Skeletal muscle tissue (tissue), 3 donors: ENCODE measurements at regions not wholly inside any gene's neighbourhood (a gene's known extent, or its start where the extent isn't known, plus 50 kb on each side); places are given as distances from the start of the nearest gene placed in this dataset.

Experiments used
- H3K27ac ChIP-seq: one replicate; pipeline ENCODE4 v1.7.0; 2013; ENCODE audit warnings: mild to moderate bottlenecking, low read depth, low read length, inconsistent platforms
- H3K27me3 ChIP-seq, 3 donors: one replicate each; pipeline ENCODE4 v1.7.0; 2013; ENCODE audit warnings: low read length in 3 of 3; ENCODE audit not compliant: control insufficient read depth in 3 of 3, insufficient read depth in 3 of 3
- H3K36me3 ChIP-seq, 3 donors: one replicate each; pipeline ENCODE4 v1.7.0; 2013; ENCODE audit warnings: low read length in 3 of 3; ENCODE audit not compliant: control insufficient read depth in 3 of 3, insufficient read depth in 3 of 3
- H3K4me1 ChIP-seq, 3 donors: one replicate each; pipeline ENCODE4 v1.7.0; 2013; ENCODE audit warnings: low read length in 3 of 3, mild to moderate bottlenecking in 3 of 3; ENCODE audit not compliant: control insufficient read depth in 3 of 3, insufficient read depth in 3 of 3
- H3K4me3 ChIP-seq, 3 donors: one replicate each; pipeline ENCODE4 v1.7.0; 2013; ENCODE audit warnings: low read length in 3 of 3
- H3K9ac ChIP-seq, 3 donors: one replicate each; pipeline ENCODE4 v1.7.0; 2013; ENCODE audit warnings: low read length in 3 of 3, mild to moderate bottlenecking in 3 of 3, moderate library complexity in 2 of 3, low read depth in 1 of 3
- H3K9me3 ChIP-seq, 3 donors: one replicate each; pipeline ENCODE4 v1.7.0; 2013; ENCODE audit warnings: low read length in 3 of 3; ENCODE audit not compliant: control insufficient read depth in 3 of 3
- donor health status: Osteomylitis.

- Histone ChIP-seq H3K36me3 (no peaks in the 10 kb centered on the region), H3K27ac (no peak overlapping the region), H3K4me3 (no peak overlapping the region), H3K27me3 (no peaks in the 10 kb centered on the region), H3K9ac (no peak overlapping the region), H3K9me3 (no peaks in the 10 kb centered on the region), H3K4me1 (no peaks in the 10 kb centered on the region)
Measured at GRCh38 chr1:239189998-239190512, 196.3 kb upstream of the CHRM3 start.

GRCh38 chr1:239186487-239186886, 199.9 kb upstream of the CHRM3 start:
- Histone ChIP-seq H3K9me3 (no peaks in the 10 kb centered on the region), H3K9ac (no peak overlapping the region), H3K36me3 (no peaks in the 10 kb centered on the region), H3K27me3 (no peaks in the 10 kb centered on the region), H3K4me1 (no peaks in the 10 kb centered on the region), H3K27ac (no peak overlapping the region), H3K4me3 (no peak overlapping the region)

- H3K27me3 ChIP-seq = no peaks in the 10 kb centered on the region
- H3K4me1 ChIP-seq = no peaks in the 10 kb centered on the region
- no peak overlapping the region for H3K27ac ChIP-seq
- H3K36me3 ChIP-seq = no peaks in the 10 kb centered on the region
- no peak overlapping the region for H3K4me3 ChIP-seq
- H3K9ac ChIP-seq = no peak overlapping the region
- H3K9me3 ChIP-seq = no peaks in the 10 kb centered on the region
Measured at GRCh38 chr1:239185245-239185619, 201.1 kb upstream of the CHRM3 start.

- Histone ChIP-seq H3K9ac (no peak overlapping the region), H3K4me3 (no peak overlapping the region), H3K4me1 (no peaks in the 10 kb centered on the region), H3K27ac (no peak overlapping the region), H3K36me3 (no peaks in the 10 kb centered on the region), H3K9me3 (no peaks in the 10 kb centered on the region), H3K27me3 (no peaks in the 10 kb centered on the region)
Measured at GRCh38 chr1:239184561-239185244, 201.7 kb upstream of the CHRM3 start.

GRCh38 chr1:239178961-239179360, 207.4 kb upstream of the CHRM3 start:
- no peak overlapping the region for H3K9ac ChIP-seq
- no peak overlapping the region for H3K27ac ChIP-seq
- H3K9me3 ChIP-seq = no peaks in the 10 kb centered on the region
- H3K4me1 ChIP-seq = no peaks in the 10 kb centered on the region
- no peaks in the 10 kb centered on the region for H3K36me3 ChIP-seq
- no peaks in the 10 kb centered on the region for H3K27me3 ChIP-seq
- no peak overlapping the region for H3K4me3 ChIP-seq

GRCh38 chr1:239174880-239175279, 211.5 kb upstream of the CHRM3 start:
- Histone ChIP-seq H3K36me3 (no peaks in the 10 kb centered on the region), H3K27ac (no peak overlapping the region), H3K9ac (no peak overlapping the region), H3K9me3 (no peaks in the 10 kb centered on the region), H3K27me3 (no peaks in the 10 kb centered on the region), H3K4me1 (no peaks in the 10 kb centered on the region), H3K4me3 (no peak overlapping the region)

- H3K9ac ChIP-seq = no peak overlapping the region
- peaks cover 0 to 3% (median 2%) of the 10 kb centered on the region in 3 donors for H3K9me3 ChIP-seq
- no peaks in the 10 kb centered on the region for H3K36me3 ChIP-seq
- H3K4me3 ChIP-seq = no peak overlapping the region
- no peaks in the 10 kb centered on the region for H3K27me3 ChIP-seq
- no peak overlapping the region for H3K27ac ChIP-seq
- H3K4me1 ChIP-seq = no peaks in the 10 kb centered on the region
Measured at GRCh38 chr1:239170828-239171227, 215.5 kb upstream of the CHRM3 start.

GRCh38 chr1:239169276-239169675, 217.1 kb upstream of the CHRM3 start:
- no peaks in the 10 kb centered on the region for H3K27me3 ChIP-seq
- no peak overlapping the region for H3K4me3 ChIP-seq
- H3K27ac ChIP-seq = no peak overlapping the region
- no peaks in the 10 kb centered on the region for H3K36me3 ChIP-seq
- peaks cover 0 to 3% (median 2%) of the 10 kb centered on the region in 3 donors for H3K9me3 ChIP-seq
- no peaks in the 10 kb centered on the region for H3K4me1 ChIP-seq
- no peak overlapping the region for H3K9ac ChIP-seq

- H3K36me3 ChIP-seq = no peaks in the 10 kb centered on the region
- no peaks in the 10 kb centered on the region for H3K27me3 ChIP-seq
- H3K9me3 ChIP-seq = peaks cover 0 to 3% (median 2%) of the 10 kb centered on the region in 3 donors
- H3K9ac ChIP-seq = no peak overlapping the region
- H3K4me3 ChIP-seq = no peak overlapping the region
- H3K4me1 ChIP-seq = no peaks in the 10 kb centered on the region
- H3K27ac ChIP-seq = no peak overlapping the region
Measured at GRCh38 chr1:239164451-239165180, 221.8 kb upstream of the CHRM3 start.

GRCh38 chr1:239155466-239156091, 230.8 kb upstream of the CHRM3 start:
- no peaks in the 10 kb centered on the region for H3K27me3 ChIP-seq
- no peak overlapping the region for H3K4me3 ChIP-seq
- H3K9me3 ChIP-seq = no peaks in the 10 kb centered on the region
- H3K36me3 ChIP-seq = no peaks in the 10 kb centered on the region
- no peaks in the 10 kb centered on the region for H3K4me1 ChIP-seq
- H3K27ac ChIP-seq = no peak overlapping the region
- no peak overlapping the region for H3K9ac ChIP-seq
